Endothelial cell (in vitro differentiated cells): ENCODE measurements at regions not wholly inside any gene's neighbourhood (a gene's known extent, or its start where the extent isn't known, plus 50 kb on each side); places are given as distances from the start of the nearest gene placed in this dataset.

Experiments used
- DNase-seq: peaks from one replicate; pipeline ENCODE4 v3.0.0; 2021; ENCODE audit warnings: low spot score
- H3K27ac Mint-ChIP-seq: one replicate; pipeline ENCODE4 v1.8.0; 2021; ENCODE audit warnings: mixed read lengths, inconsistent platforms; ENCODE audit not compliant: unreplicated experiment
- H3K27me3 Mint-ChIP-seq: one replicate; pipeline ENCODE4 v1.8.0; 2021; ENCODE audit warnings: mild to moderate bottlenecking, moderate library complexity, mixed read lengths, inconsistent platforms; ENCODE audit not compliant: unreplicated experiment
- H3K36me3 Mint-ChIP-seq: one replicate; pipeline ENCODE4 v1.8.0; 2021; ENCODE audit warnings: mild to moderate bottlenecking, low read depth, mixed read lengths, inconsistent platforms; ENCODE audit not compliant: unreplicated experiment
- H3K4me1 Mint-ChIP-seq: one replicate; pipeline ENCODE4 v1.8.0; 2021; ENCODE audit warnings: mild to moderate bottlenecking, mixed read lengths, inconsistent platforms; ENCODE audit not compliant: unreplicated experiment
- H3K4me3 Mint-ChIP-seq: one replicate; pipeline ENCODE4 v1.8.0; 2021; ENCODE audit warnings: mild to moderate bottlenecking, mixed read lengths, inconsistent platforms; ENCODE audit not compliant: unreplicated experiment
- H3K9me3 Mint-ChIP-seq: one replicate; pipeline ENCODE4 v1.8.0; 2021; ENCODE audit warnings: mixed read lengths, inconsistent platforms; ENCODE audit not compliant: unreplicated experiment
- TF ChIP-seq, protein P1 (sequence below): fragments of 200-600 bp; sonication (generic); IDR thresholded peaks from one replicate; pipeline ENCODE4 v1.5.0; 2021; ENCODE audit warnings: antibody characterized with exemption; ENCODE audit not compliant: unreplicated experiment

DNA sequence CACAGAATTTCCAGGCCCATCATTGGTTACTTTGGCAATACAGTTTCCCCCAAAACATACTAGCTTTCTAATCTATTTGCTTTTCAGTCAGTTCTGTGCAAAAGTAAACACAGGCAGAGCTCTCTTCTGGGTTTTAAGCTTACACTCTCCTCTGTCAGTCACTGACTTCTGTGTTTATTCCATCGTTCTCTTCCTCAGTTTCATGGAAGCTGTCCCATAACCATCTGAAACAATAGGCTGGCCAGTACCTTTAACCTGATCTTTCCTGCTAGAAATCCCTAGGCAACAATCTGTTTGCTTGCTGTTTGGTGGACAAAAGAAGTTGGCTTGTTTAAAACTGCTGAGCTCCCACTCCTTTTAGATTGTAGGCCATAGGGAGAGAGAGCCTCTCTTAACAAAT, 431.5 kb downstream of the HACE1 start:
- DNase-seq: no peak
- TF ChIP-seq, protein P1, sequence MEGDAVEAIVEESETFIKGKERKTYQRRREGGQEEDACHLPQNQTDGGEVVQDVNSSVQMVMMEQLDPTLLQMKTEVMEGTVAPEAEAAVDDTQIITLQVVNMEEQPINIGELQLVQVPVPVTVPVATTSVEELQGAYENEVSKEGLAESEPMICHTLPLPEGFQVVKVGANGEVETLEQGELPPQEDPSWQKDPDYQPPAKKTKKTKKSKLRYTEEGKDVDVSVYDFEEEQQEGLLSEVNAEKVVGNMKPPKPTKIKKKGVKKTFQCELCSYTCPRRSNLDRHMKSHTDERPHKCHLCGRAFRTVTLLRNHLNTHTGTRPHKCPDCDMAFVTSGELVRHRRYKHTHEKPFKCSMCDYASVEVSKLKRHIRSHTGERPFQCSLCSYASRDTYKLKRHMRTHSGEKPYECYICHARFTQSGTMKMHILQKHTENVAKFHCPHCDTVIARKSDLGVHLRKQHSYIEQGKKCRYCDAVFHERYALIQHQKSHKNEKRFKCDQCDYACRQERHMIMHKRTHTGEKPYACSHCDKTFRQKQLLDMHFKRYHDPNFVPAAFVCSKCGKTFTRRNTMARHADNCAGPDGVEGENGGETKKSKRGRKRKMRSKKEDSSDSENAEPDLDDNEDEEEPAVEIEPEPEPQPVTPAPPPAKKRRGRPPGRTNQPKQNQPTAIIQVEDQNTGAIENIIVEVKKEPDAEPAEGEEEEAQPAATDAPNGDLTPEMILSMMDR: no peak
- Mint-ChIP-seq H3K4me1 (peaks cover 4% of the 10 kb centered on the region), H3K36me3 (peaks cover 2% of the 10 kb centered on the region), H3K27me3 (peaks cover 3% of the 10 kb centered on the region), H3K27ac (peak overlapping the region; percentile 62), H3K9me3 (peaks cover 2% of the 10 kb centered on the region), H3K4me3 (no peak overlapping the region)

DNA sequence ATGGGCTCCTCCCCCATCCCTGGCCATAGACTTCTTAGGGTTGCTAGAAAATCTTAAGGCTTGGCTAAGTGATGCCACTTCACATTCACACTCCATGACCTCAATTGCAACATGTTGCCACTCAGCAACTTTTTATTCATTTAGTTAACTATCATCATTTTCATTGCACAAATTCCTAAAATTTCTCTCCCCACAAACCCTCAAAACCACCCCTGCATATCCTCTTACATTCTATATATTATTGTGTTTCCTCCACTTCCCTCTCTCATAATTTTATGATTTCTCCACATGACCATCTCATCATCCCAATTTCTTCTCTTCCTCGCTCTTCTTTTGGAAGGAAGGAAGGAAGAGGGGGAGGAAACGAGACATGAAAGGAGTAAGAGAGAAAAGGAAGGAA, 436.0 kb downstream of the HACE1 start:
- DNase-seq: no peak
- Mint-ChIP-seq H3K9me3 (peaks cover 5% of the 10 kb centered on the region), H3K27me3 (peaks cover 2% of the 10 kb centered on the region), H3K27ac (no peak overlapping the region), H3K4me3 (no peak overlapping the region), H3K36me3 (peaks cover 7% of the 10 kb centered on the region), H3K4me1 (peaks cover 4% of the 10 kb centered on the region)
- TF ChIP-seq, protein P1: no peak

DNA sequence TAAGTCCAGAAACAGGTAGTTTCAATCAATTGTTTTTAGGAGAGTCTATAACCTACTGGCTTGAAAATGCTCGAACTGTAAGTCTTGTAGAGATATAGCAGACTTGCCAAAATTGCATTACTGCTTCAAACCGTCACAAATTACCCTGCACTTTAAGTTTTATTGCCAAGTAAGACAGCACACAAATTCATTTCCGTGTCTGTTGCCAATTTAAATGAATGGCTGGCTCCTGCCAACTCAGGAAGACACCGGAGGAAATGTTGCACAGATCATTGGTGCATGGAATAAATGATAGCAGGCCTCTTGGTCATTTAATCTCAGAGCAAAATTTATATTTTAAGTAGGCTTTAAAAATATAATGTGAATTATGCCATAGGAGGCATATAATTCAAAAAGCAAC, 438.1 kb downstream of the HACE1 start:
- Mint-ChIP-seq H3K27me3 (peaks cover 2% of the 10 kb centered on the region), H3K4me1 (no peaks in the 10 kb centered on the region), H3K36me3 (peaks cover 7% of the 10 kb centered on the region), H3K9me3 (peaks cover 5% of the 10 kb centered on the region), H3K4me3 (no peak overlapping the region), H3K27ac (no peak overlapping the region)
- no peak for DNase-seq
- TF ChIP-seq, protein P1: no peak

DNA sequence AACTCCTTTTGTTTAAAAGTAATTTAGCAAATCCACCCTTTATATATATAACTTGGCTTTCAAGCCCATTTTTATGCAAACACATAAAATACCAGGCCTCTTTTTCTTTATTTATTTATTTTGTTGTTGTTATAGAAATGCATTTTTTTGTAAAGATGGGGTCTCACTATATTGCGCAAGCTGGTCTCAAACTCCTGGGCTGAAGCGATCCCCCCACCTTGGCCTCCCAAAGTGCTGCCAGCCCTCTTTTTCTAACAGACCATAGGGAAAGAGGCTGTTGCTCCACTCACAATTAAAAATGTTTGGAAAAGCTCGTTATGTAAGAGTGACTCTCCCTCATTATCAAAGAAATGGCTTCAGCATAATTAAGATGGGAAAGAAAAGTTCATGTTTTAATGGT, 440.9 kb downstream of the HACE1 start:
- H3K4me1 Mint-ChIP-seq: no peaks in the 10 kb centered on the region
- DNase-seq: no peak
- TF ChIP-seq, protein P1: no peak
- H3K4me3 Mint-ChIP-seq: no peak overlapping the region
- peaks cover 7% of the 10 kb centered on the region for H3K36me3 Mint-ChIP-seq
- peaks cover 2% of the 10 kb centered on the region for H3K27me3 Mint-ChIP-seq
- no peak overlapping the region for H3K27ac Mint-ChIP-seq
- peaks cover 5% of the 10 kb centered on the region for H3K9me3 Mint-ChIP-seq

DNA sequence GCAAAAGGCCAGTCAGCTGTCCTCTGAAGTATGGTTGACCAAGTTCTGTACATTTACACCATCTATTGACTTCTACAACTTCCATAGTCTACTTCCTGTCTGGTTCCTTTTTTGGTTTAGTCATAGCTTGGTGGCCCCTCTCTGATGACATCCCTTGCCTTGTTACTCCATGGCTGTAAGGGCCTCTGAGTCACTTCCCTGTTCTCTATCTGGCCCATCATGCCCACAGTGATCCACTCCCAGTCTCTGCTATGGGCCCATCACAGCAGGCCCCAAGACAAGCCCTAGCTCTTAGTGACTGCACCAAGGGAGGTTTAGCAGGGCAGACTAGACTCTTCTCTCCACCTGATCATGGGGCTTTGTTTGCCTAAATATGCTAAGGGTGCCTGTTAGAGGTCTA, 441.6 kb downstream of the HACE1 start:
- no peak for DNase-seq
- Mint-ChIP-seq H3K27ac (no peak overlapping the region), H3K4me1 (no peaks in the 10 kb centered on the region), H3K4me3 (no peak overlapping the region), H3K9me3 (peaks cover 3% of the 10 kb centered on the region), H3K36me3 (peaks cover 4% of the 10 kb centered on the region), H3K27me3 (no peaks in the 10 kb centered on the region)
- TF ChIP-seq, protein P1: no peak
